Nephron progenitor cell (in vitro differentiated cells): ENCODE measurements at regions not wholly inside any gene's neighbourhood (a gene's known extent, or its start where the extent isn't known, plus 50 kb on each side); places are given as distances from the start of the nearest gene placed in this dataset.

ENCODE experiments used
- DNase-seq: peaks from one replicate; pipeline ENCODE4 v3.0.0; 2021
- H3K27ac Mint-ChIP-seq: 2 replicates; pipeline ENCODE4 v1.8.0; 2021; ENCODE audit warnings: mild to moderate bottlenecking, moderate library complexity, mixed read lengths
- H3K27me3 Mint-ChIP-seq: 2 replicates; pipeline ENCODE4 v1.8.0; 2021; ENCODE audit warnings: mild to moderate bottlenecking, low read depth, mixed read lengths; ENCODE audit not compliant: poor library complexity
- H3K36me3 Mint-ChIP-seq: 2 replicates; pipeline ENCODE4 v1.8.0; 2021; ENCODE audit warnings: low read depth, mixed read lengths
- H3K4me1 Mint-ChIP-seq: 2 replicates; pipeline ENCODE4 v1.8.0; 2021; ENCODE audit warnings: mixed read lengths
- H3K4me3 Mint-ChIP-seq: 2 replicates; pipeline ENCODE4 v1.8.0; 2021; ENCODE audit warnings: mild to moderate bottlenecking, moderate library complexity, mixed read lengths
- H3K9me3 Mint-ChIP-seq: 2 replicates; pipeline ENCODE4 v1.8.0; 2021; ENCODE audit warnings: mild to moderate bottlenecking, moderate library complexity, mixed read lengths
- CTCF ChIP-seq: fragments of 200-600 bp; sonication (generic); IDR thresholded peaks from 2 replicates; pipeline ENCODE4 v1.5.0; 2021; ENCODE audit warnings: antibody characterized with exemption

GRCh38 chr12:103160622-103161021 lies 203.1 kb downstream of the ASCL1 start:
- peaks cover 5% of the 10 kb centered on the region for H3K27me3 Mint-ChIP-seq
- no peaks in the 10 kb centered on the region for H3K36me3 Mint-ChIP-seq
- no peak overlapping the region for H3K4me3 Mint-ChIP-seq
- no peak overlapping the region for H3K27ac Mint-ChIP-seq
- DNase-seq = no peak
- no peaks in the 10 kb centered on the region for H3K9me3 Mint-ChIP-seq
- no peak for TF ChIP-seq CTCF
- peaks cover 5% of the 10 kb centered on the region for H3K4me1 Mint-ChIP-seq

GRCh38 chr12:103161582-103162362 lies 204.3 kb downstream of the ASCL1 start:
- DNase-seq = no peak
- no peak for TF ChIP-seq CTCF
- Mint-ChIP-seq H3K36me3 (no peaks in the 10 kb centered on the region), H3K27me3 (peaks cover 5% of the 10 kb centered on the region), H3K4me3 (no peak overlapping the region), H3K9me3 (no peaks in the 10 kb centered on the region), H3K4me1 (peaks cover 5% of the 10 kb centered on the region), H3K27ac (no peak overlapping the region)

- Mint-ChIP-seq H3K27me3 (peaks cover 9% of the 10 kb centered on the region), H3K27ac (no peak overlapping the region), H3K4me3 (no peak overlapping the region), H3K9me3 (no peaks in the 10 kb centered on the region), H3K36me3 (no peaks in the 10 kb centered on the region), H3K4me1 (peaks cover 2% of the 10 kb centered on the region)
- DNase-seq = no peak
- TF ChIP-seq CTCF = no peak
Observed at GRCh38 chr12:103166949-103167348, 209.5 kb downstream of the ASCL1 start.

GRCh38 chr12:103172447-103173112 lies 215.1 kb downstream of the ASCL1 start:
- H3K4me3 Mint-ChIP-seq = no peak overlapping the region
- no peak for TF ChIP-seq CTCF
- H3K27me3 Mint-ChIP-seq = peaks cover 6% of the 10 kb centered on the region
- no peak for DNase-seq
- H3K27ac Mint-ChIP-seq = no peak overlapping the region
- no peaks in the 10 kb centered on the region for H3K9me3 Mint-ChIP-seq
- no peaks in the 10 kb centered on the region for H3K4me1 Mint-ChIP-seq
- H3K36me3 Mint-ChIP-seq = no peaks in the 10 kb centered on the region

- H3K4me3 Mint-ChIP-seq = no peak overlapping the region
- TF ChIP-seq CTCF = no peak
- no peaks in the 10 kb centered on the region for H3K4me1 Mint-ChIP-seq
- no peaks in the 10 kb centered on the region for H3K36me3 Mint-ChIP-seq
- no peaks in the 10 kb centered on the region for H3K9me3 Mint-ChIP-seq
- no peak for DNase-seq
- peaks cover 4% of the 10 kb centered on the region for H3K27me3 Mint-ChIP-seq
- H3K27ac Mint-ChIP-seq = no peak overlapping the region
Observed at GRCh38 chr12:103175625-103176024, 218.2 kb downstream of the ASCL1 start.
